ENCODE measurements at regions not wholly inside any gene's neighbourhood (a gene's known extent, or its start where the extent isn't known, plus 50 kb on each side); places are given as distances from the start of the nearest gene placed in this dataset.

- TF ChIP-seq CTCF (IDR thresholded peaks at IDR 0.05; ENCODE audit: low read depth, low read length) = no peak
- no peak for TF ChIP-seq EZH2phosphoT487 (IDR thresholded peaks at IDR 0.05; ENCODE audit: low read depth)
- Histone ChIP-seq H3K9ac (ENCODE audit: low read length) (no peak overlapping the region), H4K20me1 (ENCODE audit: insufficient read depth, low read length) (no peaks in the 10 kb centered on the region), H3K4me3 (ENCODE audit: low read length) (no peak overlapping the region), H3K27ac (ENCODE audit: low read length) (no peak overlapping the region), H3K4me2 (ENCODE audit: low read length) (no peak overlapping the region), H3K9me3 (ENCODE audit: insufficient read depth, low read length) (no peaks in the 10 kb centered on the region), H3K27me3 (ENCODE audit: low read depth, low read length) (peaks cover 42% of the 10 kb centered on the region), H3K36me3 (replicated peaks; ENCODE audit: low read depth, low read length) (no peaks in the 10 kb centered on the region), H3K4me1 (ENCODE audit: low read length) (no peaks in the 10 kb centered on the region), H3K79me2 (ENCODE audit: low read length) (no peaks in the 10 kb centered on the region), H2AFZ (ENCODE audit: low read depth, low read length) (no peak overlapping the region)
Observed at GRCh38 chr11:119941636-119942411, 196.1 kb downstream of the TRIM29 start.

GRCh38 chr11:119941171-119941570 lies 196.7 kb downstream of the TRIM29 start:
- H3K27ac ChIP-seq (ENCODE audit: low read length) = no peak overlapping the region
- H3K36me3 ChIP-seq (replicated peaks; ENCODE audit: low read depth, low read length) = no peaks in the 10 kb centered on the region
- H3K9me3 ChIP-seq (ENCODE audit: insufficient read depth, low read length) = no peaks in the 10 kb centered on the region
- no peaks in the 10 kb centered on the region for H3K79me2 ChIP-seq (ENCODE audit: low read length)
- TF ChIP-seq CTCF (IDR thresholded peaks at IDR 0.05; ENCODE audit: low read depth, low read length) = no peak
- TF ChIP-seq EZH2phosphoT487 (IDR thresholded peaks at IDR 0.05; ENCODE audit: low read depth) = no peak
- no peaks in the 10 kb centered on the region for H3K4me1 ChIP-seq (ENCODE audit: low read length)
- H3K4me3 ChIP-seq (ENCODE audit: low read length) = no peak overlapping the region
- H4K20me1 ChIP-seq (ENCODE audit: insufficient read depth, low read length) = no peaks in the 10 kb centered on the region
- H3K9ac ChIP-seq (ENCODE audit: low read length) = no peak overlapping the region
- H3K27me3 ChIP-seq (ENCODE audit: low read depth, low read length) = peaks cover 36% of the 10 kb centered on the region
- H3K4me2 ChIP-seq (ENCODE audit: low read length) = no peak overlapping the region
- H2AFZ ChIP-seq (ENCODE audit: low read depth, low read length) = no peak overlapping the region

DNA sequence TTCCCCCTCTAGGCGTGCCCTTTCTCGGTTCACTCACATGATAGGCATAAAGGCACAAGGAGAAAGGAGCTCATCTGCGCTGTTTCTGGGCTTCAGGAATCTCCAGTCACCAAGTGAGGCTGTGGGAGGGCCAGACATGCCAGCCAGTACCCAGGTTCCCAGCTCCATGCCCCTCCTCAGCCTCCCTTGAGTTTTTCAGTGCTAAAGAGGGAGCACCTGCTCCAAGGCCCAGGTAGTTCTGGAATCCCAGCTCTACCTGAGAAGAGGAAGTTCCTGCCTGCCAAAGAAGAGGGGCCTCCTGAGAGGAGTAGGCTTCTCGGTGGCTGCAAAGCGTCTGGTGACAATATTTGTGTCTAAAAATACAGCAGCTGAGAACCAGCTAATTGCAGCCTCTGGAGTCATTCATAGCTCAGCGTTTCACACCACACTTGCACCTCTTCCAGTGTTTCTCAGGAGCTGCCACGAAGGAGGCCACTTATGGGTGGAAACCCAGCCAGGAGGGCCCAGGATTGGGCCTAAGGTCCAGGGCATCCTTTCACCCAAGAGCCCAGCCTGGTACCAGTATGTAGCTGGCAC lies 197.4 kb downstream of the TRIM29 start:
- Histone ChIP-seq H3K27me3 (ENCODE audit: low read depth, low read length) (peaks cover 36% of the 10 kb centered on the region), H3K4me1 (ENCODE audit: low read length) (no peaks in the 10 kb centered on the region), H3K4me2 (ENCODE audit: low read length) (no peak overlapping the region), H3K4me3 (ENCODE audit: low read length) (no peak overlapping the region), H3K79me2 (ENCODE audit: low read length) (no peaks in the 10 kb centered on the region), H4K20me1 (ENCODE audit: insufficient read depth, low read length) (no peaks in the 10 kb centered on the region), H3K36me3 (replicated peaks; ENCODE audit: low read depth, low read length) (no peaks in the 10 kb centered on the region), H3K9ac (ENCODE audit: low read length) (no peak overlapping the region), H3K9me3 (ENCODE audit: insufficient read depth, low read length) (no peaks in the 10 kb centered on the region), H2AFZ (ENCODE audit: low read depth, low read length) (no peak overlapping the region), H3K27ac (ENCODE audit: low read length) (no peak overlapping the region)
- no peak for TF ChIP-seq CTCF (IDR thresholded peaks at IDR 0.05; ENCODE audit: low read depth, low read length)
- TF ChIP-seq EZH2phosphoT487 (IDR thresholded peaks at IDR 0.05; ENCODE audit: low read depth) = no peak

DNA sequence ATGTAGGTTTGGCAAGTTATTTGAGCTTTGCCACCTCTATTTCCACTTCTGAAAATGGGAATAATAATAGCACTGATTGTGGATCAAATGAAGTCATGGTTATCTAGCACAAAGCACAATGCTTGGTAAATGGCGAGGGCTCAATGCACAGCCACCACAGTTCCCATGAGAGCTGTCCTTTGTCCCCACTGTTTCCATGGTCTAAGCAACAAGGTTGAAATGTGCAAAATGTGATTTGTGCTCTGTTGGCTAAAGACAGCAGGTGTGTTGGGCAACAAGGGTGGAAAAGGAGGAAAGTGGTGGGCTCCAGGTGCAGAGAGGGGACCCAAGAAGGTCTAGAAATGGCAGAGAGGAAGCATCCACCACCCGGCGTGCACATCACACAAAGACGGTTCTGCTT lies 200.5 kb downstream of the TRIM29 start:
- Histone ChIP-seq H3K4me2 (ENCODE audit: low read length) (no peak overlapping the region), H3K4me3 (ENCODE audit: low read length) (no peak overlapping the region), H3K27me3 (ENCODE audit: low read depth, low read length) (peaks cover 25% of the 10 kb centered on the region; the same call in 1 of the 2 replicates), H3K9ac (ENCODE audit: low read length) (no peak overlapping the region), H3K27ac (ENCODE audit: low read length) (no peak overlapping the region), H3K79me2 (ENCODE audit: low read length) (no peaks in the 10 kb centered on the region), H3K9me3 (ENCODE audit: insufficient read depth, low read length) (no peaks in the 10 kb centered on the region), H3K4me1 (ENCODE audit: low read length) (no peaks in the 10 kb centered on the region), H3K36me3 (replicated peaks; ENCODE audit: low read depth, low read length) (no peaks in the 10 kb centered on the region), H2AFZ (ENCODE audit: low read depth, low read length) (no peak overlapping the region), H4K20me1 (ENCODE audit: insufficient read depth, low read length) (no peaks in the 10 kb centered on the region)
- TF ChIP-seq CTCF (IDR thresholded peaks at IDR 0.05; ENCODE audit: low read depth, low read length) = no peak
- no peak for TF ChIP-seq EZH2phosphoT487 (IDR thresholded peaks at IDR 0.05; ENCODE audit: low read depth)
